ENCODE measurements at regions not wholly inside any gene's neighbourhood (a gene's known extent, or its start where the extent isn't known, plus 50 kb on each side); places are given as distances from the start of the nearest gene placed in this dataset.
"Not testable (repeated sequence)": the region's sequence is repeated elsewhere in the genome, so short reads cannot be mapped to it uniquely, and the experiment has no call there.

- H3K4me1 ChIP-seq (ENCODE audit: control insufficient read depth, insufficient read depth, low read length, poor library complexity, severe bottlenecking); H3K4me3 ChIP-seq (ENCODE audit: extremely low read depth, insufficient read depth, low read length, poor library complexity, severe bottlenecking); H3K9me3 ChIP-seq (ENCODE audit: control insufficient read depth, low read length); H3K27ac ChIP-seq (ENCODE audit: low read depth, low read length, severe bottlenecking); H3K36me3 ChIP-seq (ENCODE audit: control insufficient read depth, insufficient read depth, low read length): not testable (repeated sequence)
- WGBS, 2 experiments (ENCODE audit: insufficient coverage in 2 of 2): no CpG with 5 or more reads among the region's 1 CpG
Observed at GRCh38 chr7:65519751-65520150, 146.1 kb downstream of the ZNF92 start.

GRCh38 chr7:65545465-65546161 is 172.0 kb downstream of the ZNF92 start:
- H3K27ac ChIP-seq (ENCODE audit: low read depth, low read length, severe bottlenecking); H3K4me1 ChIP-seq (ENCODE audit: control insufficient read depth, insufficient read depth, low read length, poor library complexity, severe bottlenecking); H3K9me3 ChIP-seq (ENCODE audit: control insufficient read depth, low read length); H3K36me3 ChIP-seq (ENCODE audit: control insufficient read depth, insufficient read depth, low read length); H3K4me3 ChIP-seq (ENCODE audit: extremely low read depth, insufficient read depth, low read length, poor library complexity, severe bottlenecking): not testable (repeated sequence)
- WGBS, 2 experiments (ENCODE audit: insufficient coverage in 2 of 2): no CpG with 5 or more reads among the region's 5 CpGs

- H3K36me3 ChIP-seq (ENCODE audit: control insufficient read depth, insufficient read depth, low read length); H3K4me1 ChIP-seq (ENCODE audit: control insufficient read depth, insufficient read depth, low read length, poor library complexity, severe bottlenecking); H3K9me3 ChIP-seq (ENCODE audit: control insufficient read depth, low read length); H3K4me3 ChIP-seq (ENCODE audit: extremely low read depth, insufficient read depth, low read length, poor library complexity, severe bottlenecking); H3K27ac ChIP-seq (ENCODE audit: low read depth, low read length, severe bottlenecking): not testable (repeated sequence)
- WGBS, 2 experiments (ENCODE audit: insufficient coverage in 2 of 2): no CpG with 5 or more reads among the region's 2 CpGs
Observed at GRCh38 chr7:65549589-65550443, 176.2 kb downstream of the ZNF92 start.

GRCh38 chr7:65550444-65550809 is 176.8 kb downstream of the ZNF92 start:
- H3K36me3 ChIP-seq (ENCODE audit: control insufficient read depth, insufficient read depth, low read length); H3K9me3 ChIP-seq (ENCODE audit: control insufficient read depth, low read length); H3K4me1 ChIP-seq (ENCODE audit: control insufficient read depth, insufficient read depth, low read length, poor library complexity, severe bottlenecking); H3K27ac ChIP-seq (ENCODE audit: low read depth, low read length, severe bottlenecking); H3K4me3 ChIP-seq (ENCODE audit: extremely low read depth, insufficient read depth, low read length, poor library complexity, severe bottlenecking): not testable (repeated sequence)

GRCh38 chr7:65551042-65551441 is 177.4 kb downstream of the ZNF92 start:
- WGBS, 2 experiments (ENCODE audit: insufficient coverage in 2 of 2): no CpG with 5 or more reads among the region's 1 CpG
- H3K4me3 ChIP-seq (ENCODE audit: extremely low read depth, insufficient read depth, low read length, poor library complexity, severe bottlenecking); H3K27ac ChIP-seq (ENCODE audit: low read depth, low read length, severe bottlenecking); H3K9me3 ChIP-seq (ENCODE audit: control insufficient read depth, low read length); H3K36me3 ChIP-seq (ENCODE audit: control insufficient read depth, insufficient read depth, low read length); H3K4me1 ChIP-seq (ENCODE audit: control insufficient read depth, insufficient read depth, low read length, poor library complexity, severe bottlenecking): not testable (repeated sequence)

GRCh38 chr7:65554553-65555476 is 181.2 kb downstream of the ZNF92 start:
- not testable (repeated sequence) for H3K27ac ChIP-seq (ENCODE audit: low read depth, low read length, severe bottlenecking); H3K36me3 ChIP-seq (ENCODE audit: control insufficient read depth, insufficient read depth, low read length); H3K4me1 ChIP-seq (ENCODE audit: control insufficient read depth, insufficient read depth, low read length, poor library complexity, severe bottlenecking); H3K4me3 ChIP-seq (ENCODE audit: extremely low read depth, insufficient read depth, low read length, poor library complexity, severe bottlenecking); H3K9me3 ChIP-seq (ENCODE audit: control insufficient read depth, low read length)
- no CpG with 5 or more reads among the region's 85 CpGs for WGBS, 2 experiments (ENCODE audit: insufficient coverage in 2 of 2)

GRCh38 chr7:65558584-65558983 is 184.9 kb downstream of the ZNF92 start:
- H3K36me3 ChIP-seq (ENCODE audit: control insufficient read depth, insufficient read depth, low read length); H3K4me1 ChIP-seq (ENCODE audit: control insufficient read depth, insufficient read depth, low read length, poor library complexity, severe bottlenecking); H3K27ac ChIP-seq (ENCODE audit: low read depth, low read length, severe bottlenecking); H3K9me3 ChIP-seq (ENCODE audit: control insufficient read depth, low read length); H3K4me3 ChIP-seq (ENCODE audit: extremely low read depth, insufficient read depth, low read length, poor library complexity, severe bottlenecking): not testable (repeated sequence)
- 100% methylated on average over 1 of the region's 4 CpGs; no CpG with 5 or more reads in 1 of the 2 experiments for WGBS, 2 experiments (ENCODE audit: insufficient coverage in 2 of 2)

GRCh38 chr7:65561786-65562372 is 188.2 kb downstream of the ZNF92 start:
- WGBS, 2 experiments (ENCODE audit: insufficient coverage in 2 of 2): no CpG with 5 or more reads among the region's 6 CpGs

GRCh38 chr7:65562522-65562921 is 188.9 kb downstream of the ZNF92 start:
- H3K9me3 ChIP-seq (ENCODE audit: control insufficient read depth, low read length); H3K27ac ChIP-seq (ENCODE audit: low read depth, low read length, severe bottlenecking); H3K4me3 ChIP-seq (ENCODE audit: extremely low read depth, insufficient read depth, low read length, poor library complexity, severe bottlenecking); H3K4me1 ChIP-seq (ENCODE audit: control insufficient read depth, insufficient read depth, low read length, poor library complexity, severe bottlenecking); H3K36me3 ChIP-seq (ENCODE audit: control insufficient read depth, insufficient read depth, low read length): not testable (repeated sequence)
- no CpG with 5 or more reads among the region's 2 CpGs for WGBS, 2 experiments (ENCODE audit: insufficient coverage in 2 of 2)

More at GRCh38 chr7:65561786-65562372, 188.2 kb downstream of the ZNF92 start:
- not testable (repeated sequence) for H3K9me3 ChIP-seq (ENCODE audit: control insufficient read depth, low read length); H3K4me1 ChIP-seq (ENCODE audit: control insufficient read depth, insufficient read depth, low read length, poor library complexity, severe bottlenecking); H3K36me3 ChIP-seq (ENCODE audit: control insufficient read depth, insufficient read depth, low read length); H3K27ac ChIP-seq (ENCODE audit: low read depth, low read length, severe bottlenecking); H3K4me3 ChIP-seq (ENCODE audit: extremely low read depth, insufficient read depth, low read length, poor library complexity, severe bottlenecking)

- no CpG with 5 or more reads among the region's 1 CpG for WGBS, 2 experiments (ENCODE audit: insufficient coverage in 2 of 2)
- not testable (repeated sequence) for H3K9me3 ChIP-seq (ENCODE audit: control insufficient read depth, low read length); H3K4me1 ChIP-seq (ENCODE audit: control insufficient read depth, insufficient read depth, low read length, poor library complexity, severe bottlenecking); H3K27ac ChIP-seq (ENCODE audit: low read depth, low read length, severe bottlenecking); H3K36me3 ChIP-seq (ENCODE audit: control insufficient read depth, insufficient read depth, low read length); H3K4me3 ChIP-seq (ENCODE audit: extremely low read depth, insufficient read depth, low read length, poor library complexity, severe bottlenecking)
Observed at GRCh38 chr7:65563333-65563732, 189.7 kb downstream of the ZNF92 start.
